ENCODE measurements at regions not wholly inside any gene's neighbourhood (a gene's known extent, or its start where the extent isn't known, plus 50 kb on each side); places are given as distances from the start of the nearest gene placed in this dataset.

DNA sequence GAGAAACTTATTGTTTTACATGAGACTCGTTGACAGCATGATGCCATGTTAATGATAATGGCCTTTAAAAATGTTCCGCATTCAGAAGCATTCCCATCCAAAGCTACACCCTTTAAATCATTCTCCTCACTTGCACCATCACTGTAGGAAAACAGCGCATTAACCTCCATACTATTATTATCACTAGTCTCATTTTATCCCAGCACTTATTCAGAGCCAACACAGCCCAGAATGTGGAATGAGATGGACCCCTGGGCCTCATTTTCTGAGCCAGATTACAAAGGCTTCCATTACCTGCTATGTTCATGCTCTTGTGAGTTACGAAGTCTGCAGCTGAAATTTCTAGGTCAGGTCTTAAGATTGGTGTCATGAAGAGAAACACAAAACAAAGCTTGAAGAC is 159.4 kb downstream of the HS3ST3A1 start:
- no peaks in the 10 kb centered on the region for H3K9me3 Mint-ChIP-seq (ENCODE audit: unreplicated experiment)
- no peak overlapping the region for H3K27ac Mint-ChIP-seq (ENCODE audit: low read depth, unreplicated experiment)
- no peaks in the 10 kb centered on the region for H3K27me3 Mint-ChIP-seq (ENCODE audit: insufficient read depth, unreplicated experiment)
- DNase-seq (ENCODE audit: unreplicated experiment): no peak
- no peaks in the 10 kb centered on the region for H3K36me3 Mint-ChIP-seq (ENCODE audit: insufficient read depth, unreplicated experiment)
- BruUV-seq (replicated peaks): no TSS peak
- TF ChIP-seq, protein P1, sequence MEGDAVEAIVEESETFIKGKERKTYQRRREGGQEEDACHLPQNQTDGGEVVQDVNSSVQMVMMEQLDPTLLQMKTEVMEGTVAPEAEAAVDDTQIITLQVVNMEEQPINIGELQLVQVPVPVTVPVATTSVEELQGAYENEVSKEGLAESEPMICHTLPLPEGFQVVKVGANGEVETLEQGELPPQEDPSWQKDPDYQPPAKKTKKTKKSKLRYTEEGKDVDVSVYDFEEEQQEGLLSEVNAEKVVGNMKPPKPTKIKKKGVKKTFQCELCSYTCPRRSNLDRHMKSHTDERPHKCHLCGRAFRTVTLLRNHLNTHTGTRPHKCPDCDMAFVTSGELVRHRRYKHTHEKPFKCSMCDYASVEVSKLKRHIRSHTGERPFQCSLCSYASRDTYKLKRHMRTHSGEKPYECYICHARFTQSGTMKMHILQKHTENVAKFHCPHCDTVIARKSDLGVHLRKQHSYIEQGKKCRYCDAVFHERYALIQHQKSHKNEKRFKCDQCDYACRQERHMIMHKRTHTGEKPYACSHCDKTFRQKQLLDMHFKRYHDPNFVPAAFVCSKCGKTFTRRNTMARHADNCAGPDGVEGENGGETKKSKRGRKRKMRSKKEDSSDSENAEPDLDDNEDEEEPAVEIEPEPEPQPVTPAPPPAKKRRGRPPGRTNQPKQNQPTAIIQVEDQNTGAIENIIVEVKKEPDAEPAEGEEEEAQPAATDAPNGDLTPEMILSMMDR (IDR thresholded peaks at IDR 0.05; ENCODE audit: unreplicated experiment): no peak
- ChIA-PET CTCF (no interaction called here), POLR2A (interaction anchor here (1.6 kb wide), 1 partner anchor 21 kb away, joined by 4 read pairs; no protein-coding TSS in a partner anchor)
- H3K4me1 Mint-ChIP-seq (ENCODE audit: insufficient read depth, unreplicated experiment): no peaks in the 10 kb centered on the region
- intact Hi-C loops (cut with micrococcal nuclease): no loop called here
- no peak overlapping the region for H3K4me3 Mint-ChIP-seq (ENCODE audit: unreplicated experiment)

DNA sequence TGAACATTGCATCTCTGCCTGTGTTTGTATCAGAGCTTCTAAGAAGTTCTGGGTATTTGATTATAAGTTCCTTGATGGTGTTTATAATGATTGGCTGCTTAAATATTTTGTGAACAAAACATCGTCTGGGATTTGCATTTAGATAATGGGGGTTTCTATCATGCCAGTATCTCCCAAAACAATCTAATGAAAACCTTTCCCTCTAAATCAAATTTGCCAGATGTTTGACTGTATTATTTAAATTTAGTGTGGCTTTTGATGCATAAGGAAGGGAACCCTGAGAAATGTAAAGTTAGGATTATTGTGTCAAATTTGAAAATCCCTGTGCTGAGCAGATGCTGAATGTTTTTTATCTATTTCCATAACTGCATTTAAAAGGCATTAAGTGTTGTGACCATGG is 159.9 kb downstream of the HS3ST3A1 start:
- ChIA-PET POLR2A (interaction anchor here (1.6 kb wide), 1 partner anchor 20 kb away, joined by 4 read pairs; no protein-coding TSS in a partner anchor), CTCF (no interaction called here)
- H3K27me3 Mint-ChIP-seq (ENCODE audit: insufficient read depth, unreplicated experiment): no peaks in the 10 kb centered on the region
- H3K4me1 Mint-ChIP-seq (ENCODE audit: insufficient read depth, unreplicated experiment): no peaks in the 10 kb centered on the region
- no peak for DNase-seq (ENCODE audit: unreplicated experiment)
- H3K27ac Mint-ChIP-seq (ENCODE audit: low read depth, unreplicated experiment): no peak overlapping the region
- no TSS peak for BruUV-seq (replicated peaks)
- intact Hi-C loops (cut with micrococcal nuclease): no loop called here
- H3K36me3 Mint-ChIP-seq (ENCODE audit: insufficient read depth, unreplicated experiment): no peaks in the 10 kb centered on the region
- no peak overlapping the region for H3K4me3 Mint-ChIP-seq (ENCODE audit: unreplicated experiment)
- TF ChIP-seq, protein P1 (IDR thresholded peaks at IDR 0.05; ENCODE audit: unreplicated experiment): no peak
- H3K9me3 Mint-ChIP-seq (ENCODE audit: unreplicated experiment): no peaks in the 10 kb centered on the region

DNA sequence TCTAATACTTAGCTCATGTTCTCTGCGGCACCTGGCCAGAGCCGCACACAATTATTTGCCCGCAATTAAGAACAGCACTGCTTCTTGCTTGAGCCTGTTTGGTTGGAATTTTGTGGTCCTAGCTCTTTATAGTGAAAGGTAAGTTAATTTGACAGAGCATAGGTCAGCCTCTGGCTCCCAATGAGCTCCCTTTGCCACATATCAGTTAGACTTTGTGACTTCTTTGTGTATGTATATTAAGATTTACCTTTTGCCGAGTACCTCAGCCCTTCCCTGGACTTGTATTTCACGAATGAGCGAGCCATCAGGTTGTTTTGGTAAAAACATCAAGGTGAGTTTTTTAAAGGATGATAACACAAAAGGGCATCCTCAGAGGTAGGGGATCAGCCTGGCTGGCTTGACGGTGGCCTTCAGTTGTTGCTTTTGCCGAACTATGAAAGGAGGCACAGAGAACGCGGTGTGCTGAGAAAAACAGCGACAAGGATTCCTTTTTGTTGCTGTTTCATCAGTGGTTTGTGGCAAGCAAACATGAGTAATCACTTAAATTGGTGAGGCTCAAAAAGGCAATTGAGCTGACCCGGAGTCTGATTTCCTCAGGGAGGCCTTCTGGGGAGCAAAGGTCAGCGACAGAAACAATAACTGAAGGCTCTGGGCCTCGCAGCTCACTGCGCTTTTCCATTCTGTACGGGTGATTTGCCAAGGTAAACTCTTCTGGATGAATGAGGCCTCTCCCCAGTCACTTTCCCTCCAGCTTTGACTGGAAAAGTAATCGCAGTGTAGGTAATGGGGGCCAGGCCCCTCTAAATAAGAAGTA is 163.6 kb downstream of the HS3ST3A1 start:
- no peak for DNase-seq (ENCODE audit: unreplicated experiment)
- H3K27ac Mint-ChIP-seq (ENCODE audit: low read depth, unreplicated experiment): no peak overlapping the region
- TF ChIP-seq, protein P1 (IDR thresholded peaks at IDR 0.05; ENCODE audit: unreplicated experiment): no peak
- no peaks in the 10 kb centered on the region for H3K27me3 Mint-ChIP-seq (ENCODE audit: insufficient read depth, unreplicated experiment)
- peaks cover 14% of the 10 kb centered on the region for H3K9me3 Mint-ChIP-seq (ENCODE audit: unreplicated experiment)
- H3K4me3 Mint-ChIP-seq (ENCODE audit: unreplicated experiment): no peak overlapping the region
- no TSS peak for BruUV-seq (replicated peaks)
- CTCF ChIA-PET: interaction anchor here (1.4 kb wide), 1 partner anchor 9 kb away, joined by 3 read pairs; no protein-coding TSS in a partner anchor
- H3K4me1 Mint-ChIP-seq (ENCODE audit: insufficient read depth, unreplicated experiment): no peaks in the 10 kb centered on the region
- intact Hi-C loops (cut with micrococcal nuclease): loop anchor here (10.0 kb wide), 1 partner anchor 47 kb away; no protein-coding TSS in a partner anchor
- POLR2A ChIA-PET: interaction anchor here (0.7 to 0.9 kb wide), 3 partner anchors 16 to 43 kb away, joined by 3 read pairs; no protein-coding TSS in a partner anchor
- H3K36me3 Mint-ChIP-seq (ENCODE audit: insufficient read depth, unreplicated experiment): no peaks in the 10 kb centered on the region

DNA sequence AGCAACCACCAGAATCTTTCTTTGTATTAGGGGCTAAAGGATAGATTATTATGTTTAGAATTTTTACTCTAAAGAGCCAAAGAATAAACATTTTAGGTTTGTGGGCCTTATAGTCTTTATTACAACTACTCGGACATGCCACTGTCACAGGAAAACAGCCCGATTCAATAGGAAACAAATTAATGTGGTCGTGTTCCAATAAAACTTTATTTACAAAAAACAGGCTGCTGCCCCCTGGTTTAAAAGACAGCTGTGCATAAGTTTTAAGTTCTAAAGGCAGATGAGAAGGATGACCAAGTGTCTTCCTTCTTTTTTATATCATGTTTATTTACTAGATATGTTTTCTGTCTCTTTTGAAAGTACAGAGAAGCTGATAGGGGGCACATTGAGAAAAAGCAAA is 166.5 kb downstream of the HS3ST3A1 start:
- peaks cover 14% of the 10 kb centered on the region for H3K9me3 Mint-ChIP-seq (ENCODE audit: unreplicated experiment)
- TF ChIP-seq, protein P1 (IDR thresholded peaks at IDR 0.05; ENCODE audit: unreplicated experiment): no peak
- no peaks in the 10 kb centered on the region for H3K36me3 Mint-ChIP-seq (ENCODE audit: insufficient read depth, unreplicated experiment)
- H3K4me1 Mint-ChIP-seq (ENCODE audit: insufficient read depth, unreplicated experiment): no peaks in the 10 kb centered on the region
- BruUV-seq (replicated peaks): no TSS peak
- no peak overlapping the region for H3K27ac Mint-ChIP-seq (ENCODE audit: low read depth, unreplicated experiment)
- H3K4me3 Mint-ChIP-seq (ENCODE audit: unreplicated experiment): no peak overlapping the region
- ChIA-PET POLR2A (no interaction called here), CTCF (no interaction called here)
- no peak for DNase-seq (ENCODE audit: unreplicated experiment)
- H3K27me3 Mint-ChIP-seq (ENCODE audit: insufficient read depth, unreplicated experiment): no peaks in the 10 kb centered on the region
- intact Hi-C loops (cut with micrococcal nuclease): loop anchor here (10.0 kb wide), 1 partner anchor 50 kb away; no protein-coding TSS in a partner anchor
